ENCODE measurements at regions not wholly inside any gene's neighbourhood (a gene's known extent, or its start where the extent isn't known, plus 50 kb on each side); places are given as distances from the start of the nearest gene placed in this dataset.

- TF ChIP-seq, protein P1, sequence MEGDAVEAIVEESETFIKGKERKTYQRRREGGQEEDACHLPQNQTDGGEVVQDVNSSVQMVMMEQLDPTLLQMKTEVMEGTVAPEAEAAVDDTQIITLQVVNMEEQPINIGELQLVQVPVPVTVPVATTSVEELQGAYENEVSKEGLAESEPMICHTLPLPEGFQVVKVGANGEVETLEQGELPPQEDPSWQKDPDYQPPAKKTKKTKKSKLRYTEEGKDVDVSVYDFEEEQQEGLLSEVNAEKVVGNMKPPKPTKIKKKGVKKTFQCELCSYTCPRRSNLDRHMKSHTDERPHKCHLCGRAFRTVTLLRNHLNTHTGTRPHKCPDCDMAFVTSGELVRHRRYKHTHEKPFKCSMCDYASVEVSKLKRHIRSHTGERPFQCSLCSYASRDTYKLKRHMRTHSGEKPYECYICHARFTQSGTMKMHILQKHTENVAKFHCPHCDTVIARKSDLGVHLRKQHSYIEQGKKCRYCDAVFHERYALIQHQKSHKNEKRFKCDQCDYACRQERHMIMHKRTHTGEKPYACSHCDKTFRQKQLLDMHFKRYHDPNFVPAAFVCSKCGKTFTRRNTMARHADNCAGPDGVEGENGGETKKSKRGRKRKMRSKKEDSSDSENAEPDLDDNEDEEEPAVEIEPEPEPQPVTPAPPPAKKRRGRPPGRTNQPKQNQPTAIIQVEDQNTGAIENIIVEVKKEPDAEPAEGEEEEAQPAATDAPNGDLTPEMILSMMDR (conservative IDR thresholded peaks at IDR 0.05; ENCODE audit: low read length): no peak
- TF ChIP-seq EZH2phosphoT487 (IDR thresholded peaks at IDR 0.05; ENCODE audit: borderline replicate concordance, low read depth, low read length): no peak
Observed at GRCh38 chr13:85619321-85619720, 179.9 kb downstream of the SLITRK6 start.
